ENCODE measurements at regions not wholly inside any gene's neighbourhood (a gene's known extent, or its start where the extent isn't known, plus 50 kb on each side); places are given as distances from the start of the nearest gene placed in this dataset.
"Not testable (repeated sequence)": the region's sequence is repeated elsewhere in the genome, so short reads cannot be mapped to it uniquely, and the experiment has no call there.

DNA sequence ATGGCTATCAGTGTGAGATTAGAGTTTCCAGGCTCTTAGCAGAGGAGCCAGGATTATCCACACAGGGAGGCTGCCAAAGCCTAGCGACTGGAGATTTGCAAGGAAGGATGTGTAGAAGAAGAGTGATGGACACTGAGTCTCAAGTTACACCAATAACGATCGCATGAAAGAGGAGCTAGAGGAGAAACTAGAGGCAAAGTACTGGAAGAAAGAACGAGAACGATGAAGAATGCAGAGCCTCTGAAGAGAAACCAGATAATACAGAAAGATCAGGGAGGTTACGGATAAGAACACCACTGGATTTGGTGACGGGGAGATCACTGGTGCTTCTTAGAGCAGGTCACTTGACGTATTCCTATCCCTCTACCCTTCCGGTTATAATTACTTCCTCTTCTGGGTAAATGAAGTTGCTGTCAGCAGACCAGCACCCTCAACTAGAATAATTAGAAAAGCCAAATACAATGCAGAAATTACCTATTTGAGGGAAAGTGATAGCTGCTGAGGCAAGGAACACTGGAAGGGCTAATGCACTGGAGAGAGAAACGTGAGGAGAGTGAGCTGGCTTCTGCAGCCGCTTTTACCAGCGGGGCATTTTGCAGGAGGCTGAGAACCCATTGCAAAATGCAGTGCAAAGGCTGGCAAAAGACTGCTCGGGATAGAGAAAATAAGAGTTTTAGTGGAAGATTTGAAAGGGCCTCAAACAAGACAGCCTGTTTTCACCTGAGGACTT, 93.1 kb upstream of the HIF1A start:
- no peak for DNase-seq

DNA sequence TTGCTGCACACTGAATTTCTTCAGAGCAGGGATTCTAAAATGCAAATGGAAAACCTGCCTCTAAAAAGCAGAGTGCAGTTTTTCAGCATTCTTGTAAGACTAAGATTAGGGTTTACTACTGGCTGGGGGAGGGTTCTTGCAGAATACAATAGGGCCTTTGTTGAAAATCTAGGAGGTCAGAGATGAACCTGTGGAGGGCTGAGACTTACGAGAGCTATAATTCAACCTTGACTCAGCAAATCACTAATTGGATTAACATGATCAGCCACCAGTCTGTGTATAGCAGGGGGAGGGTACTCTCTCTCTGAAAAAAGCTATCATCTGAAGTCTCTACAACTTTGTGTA, 92.6 kb upstream of the HIF1A start:
- no peak for DNase-seq

DNA sequence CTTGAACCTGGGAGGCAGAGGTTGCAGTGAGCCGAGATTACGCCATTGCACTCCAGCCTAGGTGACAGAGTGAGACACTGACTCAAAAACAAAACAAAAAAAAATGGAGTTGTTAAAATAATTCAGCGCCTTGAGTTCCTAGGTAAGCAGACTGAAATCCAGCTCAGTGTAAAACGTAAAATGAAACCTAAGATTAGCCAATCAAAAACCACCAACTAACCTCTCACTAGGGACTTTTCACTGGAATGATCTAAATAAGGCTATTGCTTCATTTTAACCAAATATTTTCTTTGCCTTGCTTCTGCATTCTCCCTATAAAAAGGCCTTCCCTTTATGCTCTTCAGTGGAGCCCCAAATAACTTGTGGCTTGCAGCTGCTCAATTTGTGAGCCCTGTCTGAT, 91.6 kb upstream of the HIF1A start:
- peak; percentile 21 for DNase-seq

DNA sequence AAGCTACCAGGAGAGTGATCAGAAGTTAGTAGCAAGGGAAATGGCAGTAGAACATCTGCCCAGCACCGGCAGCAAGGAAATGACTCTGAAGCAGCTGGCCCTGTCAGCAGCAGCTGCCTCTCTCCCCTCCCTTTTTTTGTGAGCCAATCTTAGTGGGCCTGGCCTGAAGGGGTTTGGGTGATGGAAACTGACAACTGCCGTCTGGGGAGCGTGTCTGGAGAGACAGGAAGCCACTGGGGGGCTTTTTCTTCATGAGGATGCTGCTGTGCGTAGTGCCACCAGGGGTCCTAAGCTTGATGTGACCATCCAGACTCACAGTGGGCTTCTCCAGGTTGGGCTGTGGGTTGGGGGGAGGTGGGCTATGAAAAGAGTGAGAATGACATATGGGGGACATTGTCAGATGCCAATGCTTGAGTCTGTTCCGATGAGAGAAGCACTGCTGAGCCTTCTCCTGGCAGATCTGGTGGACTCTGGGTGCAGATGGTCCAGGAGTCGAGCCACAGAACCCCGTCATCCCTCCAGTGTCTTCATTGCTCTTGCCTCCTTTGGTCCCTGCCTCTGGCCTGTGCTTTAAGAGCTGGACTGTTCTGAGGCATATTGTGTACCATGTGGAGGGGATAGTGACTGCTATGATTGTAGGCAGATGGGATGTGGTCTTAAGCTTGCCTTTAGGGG, 87.6 kb upstream of the HIF1A start:
- DNase-seq: peak; percentile 29

DNA sequence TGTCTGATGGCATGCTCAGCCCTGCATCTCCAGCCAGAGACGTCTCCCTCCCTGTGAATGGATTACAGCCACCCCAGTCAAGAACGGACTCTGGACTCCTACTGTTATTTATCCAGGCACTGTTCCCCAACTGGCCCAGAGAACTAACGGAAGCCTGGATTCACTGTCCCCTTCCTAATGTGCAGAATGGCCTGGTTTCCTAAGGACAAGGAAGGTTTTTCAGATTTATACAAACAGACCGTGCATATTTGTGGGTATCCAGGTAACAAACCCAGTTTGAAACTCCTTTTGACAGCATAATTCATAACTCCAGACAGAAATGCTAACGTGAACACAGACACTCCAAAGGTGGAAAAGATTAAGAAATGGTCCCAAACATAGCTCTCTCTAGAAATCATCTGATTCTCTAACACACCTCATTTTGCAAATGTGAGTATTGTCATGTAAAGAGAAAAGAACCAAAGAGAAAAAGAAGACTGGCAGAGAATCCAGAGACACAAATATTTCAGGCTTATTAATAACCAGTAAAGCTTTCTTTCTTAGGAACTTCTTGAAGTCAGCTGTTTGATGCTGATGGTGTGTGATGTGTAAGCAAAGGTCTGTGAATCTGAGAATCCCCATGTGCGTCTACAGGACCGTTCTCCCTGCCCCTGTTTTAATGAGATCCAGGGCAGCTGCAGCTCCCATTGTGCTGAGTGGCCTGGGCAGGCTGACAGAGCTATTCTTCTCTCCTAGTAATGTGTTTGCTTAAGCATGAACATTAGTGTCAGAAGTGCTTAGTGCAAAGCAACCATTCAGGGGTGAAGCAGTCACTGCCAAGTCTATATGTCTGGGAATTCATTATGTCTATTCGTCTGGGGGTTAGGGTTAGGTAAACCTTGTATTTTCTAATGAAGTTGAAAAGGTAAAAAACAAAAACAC, 86.8 kb upstream of the HIF1A start:
- DNase-seq: peak; percentile 76

DNA sequence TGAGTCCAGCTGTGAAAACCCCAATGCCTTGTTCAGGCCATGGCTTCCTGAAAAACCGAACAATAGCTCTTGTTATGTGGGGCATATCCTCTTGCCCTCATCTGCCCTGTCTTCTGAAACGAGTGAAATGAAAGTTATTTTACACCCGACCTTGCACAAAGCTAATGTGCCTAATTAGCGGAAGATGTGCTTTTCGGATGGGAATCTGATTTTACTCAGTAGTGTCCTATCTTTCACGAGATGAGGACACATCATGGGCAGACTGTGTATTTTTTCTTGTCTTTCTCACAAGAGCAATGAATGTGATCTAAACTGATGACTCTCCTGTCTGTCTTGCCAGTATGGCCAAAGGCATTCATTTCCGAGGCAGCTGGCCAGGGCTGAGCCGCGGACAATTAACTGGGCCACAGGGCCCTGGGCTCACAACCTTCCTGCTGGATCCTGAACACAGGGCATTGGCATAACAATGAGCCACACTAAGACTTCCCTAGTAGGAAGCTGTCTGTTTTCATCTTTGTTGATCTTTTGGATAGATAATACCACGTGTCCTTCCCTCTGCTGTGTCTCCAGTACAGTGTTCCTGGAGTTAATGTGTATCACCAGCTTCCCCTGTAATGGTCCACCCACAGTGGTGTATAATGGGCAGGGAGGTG, 86.0 kb upstream of the HIF1A start:
- peak; percentile 41 for DNase-seq

DNA sequence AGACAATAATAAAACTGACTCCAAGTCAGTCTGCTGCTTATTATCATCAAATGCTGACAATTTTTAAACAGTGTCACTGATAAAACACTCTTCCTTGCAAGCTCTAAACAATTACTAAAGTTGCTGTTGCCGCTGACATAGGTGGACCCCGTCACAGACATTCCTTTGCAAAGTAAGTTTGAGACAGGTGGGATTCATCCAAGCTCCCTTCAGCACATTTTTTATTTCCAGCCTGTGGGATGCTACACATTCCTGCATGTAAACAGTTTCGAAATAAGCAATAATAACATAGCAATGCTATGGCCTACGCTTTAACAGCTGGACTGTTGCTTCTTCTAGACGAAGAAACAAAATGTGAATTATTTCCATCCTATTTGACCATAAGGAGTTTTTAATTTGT, 85.4 kb upstream of the HIF1A start:
- DNase-seq: peak; percentile 70

DNA sequence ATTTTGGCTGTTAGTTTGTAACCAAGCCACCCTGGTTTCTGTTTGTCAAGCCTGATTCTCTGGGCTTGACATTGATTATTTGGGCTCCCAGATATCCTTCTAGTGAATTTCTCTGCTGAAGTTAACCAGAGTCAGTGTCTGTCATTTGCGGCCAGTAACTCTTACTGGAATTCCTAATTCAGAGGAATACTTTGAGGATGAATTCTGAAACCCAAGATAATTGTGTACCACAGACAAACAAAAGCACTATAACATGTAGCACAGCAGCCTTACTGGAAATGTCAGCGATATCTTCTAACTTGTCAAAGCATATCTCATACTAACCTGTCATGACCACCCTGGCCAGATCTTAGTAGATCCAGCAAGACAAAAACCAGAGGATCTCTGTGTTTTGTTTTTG, 84.4 kb upstream of the HIF1A start:
- DNase-seq: no peak

DNA sequence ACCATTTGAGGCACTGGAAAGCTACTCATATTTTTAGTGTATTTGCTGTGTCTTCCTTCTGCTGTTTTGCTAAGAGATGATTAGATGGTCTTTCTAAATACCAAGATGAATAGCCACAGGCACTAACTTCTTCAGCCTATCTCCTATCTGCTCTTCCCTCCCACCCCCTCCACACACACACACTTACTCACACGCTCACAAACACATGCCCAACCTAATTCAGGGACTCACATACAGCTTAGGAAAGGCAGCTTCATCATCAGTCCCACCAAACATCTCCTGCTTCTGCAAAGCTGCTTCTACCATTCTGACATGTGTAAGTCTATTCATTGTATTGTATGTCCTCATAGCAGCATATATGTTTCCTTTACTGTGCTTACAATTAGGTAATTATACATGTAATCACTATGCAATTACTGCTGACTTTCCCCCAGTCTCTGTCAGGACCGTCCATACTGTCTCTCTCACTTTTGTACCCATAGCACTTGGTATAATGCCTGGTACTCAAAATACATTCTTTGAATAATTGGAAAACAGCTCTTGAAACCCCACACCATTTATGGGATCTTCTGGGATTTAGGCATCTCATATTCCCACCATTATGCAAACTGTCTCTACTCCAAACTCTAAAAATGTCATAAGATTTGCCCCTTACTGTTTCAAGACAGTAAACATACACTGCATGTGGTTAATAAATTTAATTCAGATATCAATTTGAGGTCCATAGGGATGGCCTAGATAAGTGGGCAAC, 83.3 kb upstream of the HIF1A start:
- DNase-seq: peak; percentile 40

DNA sequence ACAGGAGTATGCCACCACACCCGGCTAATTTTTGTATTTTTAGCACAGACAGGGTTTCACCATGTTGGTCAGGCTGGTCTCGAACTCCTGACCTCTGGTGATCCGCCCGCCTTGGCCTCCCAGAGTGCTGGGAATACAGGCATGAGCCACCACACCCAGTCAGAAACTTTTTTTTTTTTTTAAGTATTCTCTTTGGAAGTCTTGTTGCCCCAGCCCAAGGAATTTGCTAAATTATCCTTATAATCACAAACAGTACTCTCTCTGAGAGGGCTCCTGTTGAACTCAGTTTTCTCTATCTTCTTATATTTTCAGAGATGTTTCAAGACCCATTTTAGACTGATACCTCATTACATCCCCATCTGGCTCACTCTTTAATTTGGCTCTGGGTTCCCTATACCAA, 82.3 kb upstream of the HIF1A start:
- not testable (repeated sequence) for DNase-seq

DNA sequence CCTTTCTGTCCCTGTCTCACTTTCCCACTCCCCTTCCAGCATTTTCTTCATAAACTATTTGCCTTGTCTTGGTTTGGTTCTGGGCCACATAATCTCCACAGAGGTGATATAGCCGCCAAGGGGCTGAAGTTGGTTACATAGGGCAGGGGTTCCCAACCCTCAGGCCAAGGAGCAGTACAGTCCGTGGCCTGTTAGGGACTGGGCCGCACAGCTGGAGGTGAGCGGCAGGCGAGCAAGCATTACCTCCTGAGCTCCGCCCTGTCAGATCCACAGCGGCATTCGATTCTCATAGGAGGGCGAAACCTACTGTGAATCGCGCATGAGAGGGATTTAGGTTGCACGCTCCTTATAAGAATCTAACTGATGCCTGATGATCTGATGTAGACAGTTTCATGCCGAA, 80.6 kb upstream of the HIF1A start:
- DNase-seq: no peak

DNA sequence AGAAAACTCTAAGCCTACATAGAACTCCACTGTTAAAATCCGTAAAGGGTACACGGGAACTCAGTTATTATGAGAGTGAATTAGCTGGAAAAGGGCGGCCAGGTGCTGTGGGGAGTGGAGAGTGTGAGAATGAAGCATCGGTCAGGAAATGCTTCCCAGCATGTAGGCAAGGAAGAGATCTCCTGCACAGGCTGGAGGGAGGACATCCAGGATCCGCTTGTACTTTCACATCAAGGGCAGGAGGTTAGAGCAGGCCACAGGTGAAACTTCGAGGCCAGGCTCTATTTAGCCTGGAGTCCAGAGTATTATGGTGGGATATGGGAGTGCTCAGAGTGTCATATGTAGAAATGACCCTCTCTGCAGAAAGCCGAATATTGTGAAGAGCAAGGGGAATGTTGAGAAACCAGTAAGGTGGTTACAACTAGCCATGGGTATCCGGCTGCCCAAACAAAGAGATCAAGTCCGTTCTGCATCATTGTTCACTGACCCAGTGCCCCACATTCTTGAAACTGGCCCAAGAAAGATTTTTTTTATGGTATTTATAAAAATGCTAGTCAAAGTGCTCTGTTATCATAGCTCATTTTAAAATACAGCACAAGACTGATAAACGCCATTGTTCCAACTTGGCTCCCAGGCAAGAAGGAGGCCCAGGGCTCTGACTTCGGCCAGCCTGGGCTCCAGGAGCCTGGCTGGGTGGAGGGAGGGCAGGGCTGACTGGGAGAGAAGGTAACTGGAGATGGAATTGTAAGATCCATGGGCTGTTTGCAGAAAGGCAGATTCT, 79.4 kb upstream of the HIF1A start:
- no peak for DNase-seq

DNA sequence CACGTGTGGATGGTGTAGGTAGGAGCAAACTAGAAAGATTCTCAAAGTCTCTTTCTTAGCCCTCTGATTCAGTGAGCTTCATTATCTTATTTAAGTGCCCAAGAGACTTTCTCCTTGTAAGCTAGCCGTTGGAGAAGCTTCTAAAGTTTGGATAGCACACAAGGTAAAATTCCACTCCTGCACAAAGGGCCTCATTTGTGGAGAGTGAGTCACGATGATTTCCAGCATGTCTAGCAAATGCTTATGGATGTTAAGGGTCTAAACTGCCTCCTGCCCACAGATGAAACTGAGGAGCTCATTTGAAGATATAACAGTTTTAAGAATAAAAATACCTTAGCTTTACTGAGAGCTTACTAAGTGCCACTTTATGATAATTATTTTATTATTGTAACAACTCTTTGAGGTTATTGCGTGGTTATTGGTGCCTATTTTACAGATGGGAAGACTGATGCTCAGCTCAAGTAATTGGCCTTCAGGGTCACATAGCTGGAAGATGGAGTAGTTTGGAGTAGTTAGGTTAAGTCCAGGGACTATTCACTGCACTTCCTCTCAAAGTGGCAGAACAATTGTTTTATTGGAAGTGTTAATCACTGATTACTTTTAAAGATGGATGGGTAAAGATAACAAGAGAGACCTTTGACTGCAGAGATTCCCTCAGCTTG, 78.7 kb upstream of the HIF1A start:
- peak; percentile 86 for DNase-seq

DNA sequence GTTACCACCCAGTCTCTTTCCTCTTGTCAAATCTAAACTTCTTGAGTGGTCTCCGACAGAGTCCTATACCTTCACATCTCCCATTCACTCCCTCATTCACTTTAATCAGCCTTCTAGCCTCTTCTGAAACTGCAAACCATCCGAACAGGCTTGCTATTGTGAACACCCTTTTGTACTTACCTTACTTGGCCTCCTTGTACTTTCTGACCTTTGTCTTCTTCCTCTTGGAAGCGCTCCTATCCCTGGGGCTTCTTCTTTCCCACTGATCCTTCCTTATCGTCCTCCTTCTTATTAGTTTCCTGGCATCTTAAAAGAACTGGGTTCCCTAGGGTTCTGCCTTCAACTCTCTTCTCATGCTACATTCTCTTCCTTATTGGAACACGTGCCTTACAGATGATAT, 76.9 kb upstream of the HIF1A start:
- DNase-seq: no peak

DNA sequence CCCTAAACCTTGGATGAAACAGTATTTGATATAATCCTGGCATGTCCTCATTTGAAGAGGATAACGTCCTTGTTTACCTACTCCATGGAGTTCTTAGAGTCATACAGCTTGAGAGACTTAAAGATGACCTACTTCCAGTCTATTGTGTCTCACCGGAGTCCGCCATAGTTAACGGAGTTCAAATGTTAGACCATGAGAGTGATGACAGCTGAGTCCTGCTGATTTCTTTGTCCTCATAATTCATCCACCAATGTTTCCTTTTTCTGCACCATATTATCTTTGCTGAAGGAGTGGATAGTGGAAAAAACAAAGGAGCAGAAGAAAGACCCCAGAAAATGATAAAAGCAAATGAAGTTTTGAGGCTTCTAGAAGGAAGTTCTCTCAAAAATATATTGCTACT, 75.8 kb upstream of the HIF1A start:
- DNase-seq: no peak

DNA sequence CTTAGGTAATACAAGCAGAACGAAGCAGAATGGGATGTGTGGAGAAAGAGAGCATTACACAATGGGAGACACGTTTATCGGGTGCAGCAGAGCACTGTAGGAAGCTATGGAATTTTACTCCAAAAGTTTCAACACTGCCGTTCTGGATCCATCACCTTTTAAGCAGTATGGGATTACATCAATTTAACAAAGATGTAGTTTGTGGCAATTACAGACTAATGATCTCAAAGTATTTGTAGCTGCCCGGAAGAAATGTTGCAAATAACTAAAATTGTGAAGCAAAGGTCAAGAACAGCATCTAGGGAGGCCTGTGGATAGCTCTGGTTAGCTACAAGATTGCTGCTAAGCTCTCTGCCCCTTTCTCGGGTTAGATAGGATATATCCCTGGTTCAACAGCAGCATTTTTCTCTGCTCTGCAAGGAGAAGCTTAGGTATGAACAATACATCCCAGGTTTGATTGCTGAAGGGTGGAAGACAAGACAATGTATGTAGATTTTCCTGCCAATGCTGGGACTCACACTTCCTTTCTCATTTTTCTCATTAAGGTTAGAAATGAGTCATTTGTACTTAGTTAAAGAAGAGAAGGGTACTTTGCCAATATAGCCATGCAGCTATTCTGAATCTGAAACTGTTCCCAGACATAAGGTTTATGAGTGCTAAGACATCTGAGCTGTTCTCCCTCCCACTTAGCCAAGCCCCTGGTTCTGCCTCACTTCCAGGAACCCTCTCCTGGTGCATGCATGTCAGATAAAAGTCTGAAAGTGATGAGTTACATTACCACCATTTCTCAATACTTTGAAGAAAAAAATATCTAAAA, 75.0 kb upstream of the HIF1A start:
- DNase-seq: peak; percentile 98

DNA sequence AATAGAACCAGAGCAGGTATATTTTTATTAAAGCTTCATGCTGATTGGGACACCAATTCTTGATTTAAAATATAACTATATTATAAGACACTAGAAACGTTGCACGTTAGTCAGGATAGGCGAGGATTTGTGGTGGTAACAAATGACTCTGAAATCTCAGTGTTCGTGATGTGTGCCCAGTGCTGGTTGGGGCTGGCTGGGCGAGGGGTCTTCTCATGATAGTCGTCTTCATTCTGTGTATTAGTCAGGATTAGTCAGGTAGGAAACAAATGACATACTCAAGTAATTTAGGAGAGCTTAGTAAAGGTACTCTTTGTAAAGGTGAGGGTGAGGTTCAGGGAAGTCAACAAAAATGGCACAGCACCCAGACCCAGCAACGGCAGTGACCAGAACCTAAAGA, 73.9 kb upstream of the HIF1A start:
- no peak for DNase-seq

DNA sequence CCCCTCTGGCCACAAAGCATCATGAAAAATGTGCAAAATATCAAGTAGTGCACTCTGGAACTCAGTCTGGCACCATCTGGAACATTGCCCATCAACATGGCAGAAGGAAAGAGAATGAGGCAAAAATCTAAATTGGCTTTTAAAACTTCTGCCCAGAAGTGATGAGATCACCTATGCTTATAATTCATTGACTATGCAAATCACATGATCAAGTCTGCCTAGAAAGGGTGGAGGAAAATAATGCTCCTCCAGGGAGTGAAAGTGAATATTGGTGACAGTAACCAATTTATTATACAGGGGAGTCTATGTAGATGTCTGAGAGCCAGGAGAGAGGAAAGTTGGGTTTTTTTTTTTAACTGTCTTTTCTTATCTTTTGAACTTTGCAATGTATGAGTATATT, 73.3 kb upstream of the HIF1A start:
- DNase-seq: no peak

DNA sequence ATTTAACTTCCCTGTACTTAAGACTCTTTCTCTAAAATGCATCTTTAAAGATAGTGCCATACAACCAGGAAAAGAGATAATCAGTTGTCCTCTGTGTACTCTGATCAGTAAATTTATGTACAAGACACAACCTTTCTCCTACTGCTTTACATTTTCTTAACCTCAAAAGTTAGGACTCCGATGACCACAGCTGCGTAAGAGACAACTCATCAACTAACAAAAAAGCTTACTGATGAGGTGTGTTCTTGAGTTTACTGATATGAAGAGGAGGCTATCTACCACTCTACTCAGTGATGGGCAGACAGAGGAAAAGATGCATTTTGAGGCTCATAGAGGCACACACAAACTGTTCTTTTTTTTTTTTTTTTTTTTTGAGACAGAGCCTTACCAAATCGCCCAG, 71.4 kb upstream of the HIF1A start:
- DNase-seq: no peak

DNA sequence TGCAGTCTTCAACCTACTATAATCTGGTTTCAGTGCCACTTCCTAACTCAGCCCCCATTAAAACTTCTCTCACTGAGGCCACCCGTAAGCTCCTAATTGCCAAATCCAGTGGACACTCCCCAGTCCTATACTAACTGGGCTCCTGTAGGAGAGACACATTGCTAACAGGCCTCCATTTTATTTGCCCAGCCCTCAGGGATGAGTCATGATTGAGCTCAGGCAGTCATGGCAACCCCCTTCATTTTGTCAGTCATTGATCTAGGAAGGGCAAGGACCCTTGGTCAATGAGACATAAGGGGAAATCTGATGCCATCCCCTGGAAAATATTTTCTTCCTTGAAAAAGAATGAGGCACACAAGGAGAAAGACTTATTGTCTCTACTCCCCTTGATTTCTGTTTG, 70.1 kb upstream of the HIF1A start:
- DNase-seq: peak; percentile 50
